ENCODE measurements at regions not wholly inside any gene's neighbourhood (a gene's known extent, or its start where the extent isn't known, plus 50 kb on each side); places are given as distances from the start of the nearest gene placed in this dataset.

DNA sequence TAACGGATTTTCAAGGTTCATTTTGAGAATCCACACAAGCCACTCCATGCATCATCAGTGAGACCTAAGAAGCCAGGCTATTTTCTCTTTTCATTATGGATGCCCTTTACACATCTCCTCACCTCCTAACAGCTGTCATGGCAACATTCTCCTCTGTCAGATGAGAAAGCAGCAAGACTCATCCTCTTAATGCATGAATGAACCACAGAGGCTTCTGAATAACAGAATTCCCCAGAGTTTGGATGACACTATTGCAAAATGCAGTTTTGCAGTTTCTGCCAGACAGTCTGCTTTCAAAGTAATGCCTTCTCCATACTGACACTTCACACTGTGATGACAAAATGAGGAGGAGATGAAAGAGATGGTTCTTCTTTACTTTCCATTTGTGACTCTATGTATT, 286.7 kb upstream of the GRIP1 start:
- TF ChIP-seq JUND (IDR thresholded peaks at IDR 0.05; ENCODE audit: borderline replicate concordance, low read depth, low read length) (no peak), JUND (tag; IDR thresholded peaks at IDR 0.05; ENCODE audit: borderline replicate concordance, low read depth, low read length) (no peak), RBM17 (IDR thresholded peaks at IDR 0.05; ENCODE audit: borderline replicate concordance, low read depth, low read length) (no peak), KLF13 (tag; IDR thresholded peaks at IDR 0.05; ENCODE audit: borderline replicate concordance, low read depth) (no peak), SP1 (CRISPR knock-in tag; IDR thresholded peaks at IDR 0.05) (no peak)
- TF ChIP-seq, protein P1, sequence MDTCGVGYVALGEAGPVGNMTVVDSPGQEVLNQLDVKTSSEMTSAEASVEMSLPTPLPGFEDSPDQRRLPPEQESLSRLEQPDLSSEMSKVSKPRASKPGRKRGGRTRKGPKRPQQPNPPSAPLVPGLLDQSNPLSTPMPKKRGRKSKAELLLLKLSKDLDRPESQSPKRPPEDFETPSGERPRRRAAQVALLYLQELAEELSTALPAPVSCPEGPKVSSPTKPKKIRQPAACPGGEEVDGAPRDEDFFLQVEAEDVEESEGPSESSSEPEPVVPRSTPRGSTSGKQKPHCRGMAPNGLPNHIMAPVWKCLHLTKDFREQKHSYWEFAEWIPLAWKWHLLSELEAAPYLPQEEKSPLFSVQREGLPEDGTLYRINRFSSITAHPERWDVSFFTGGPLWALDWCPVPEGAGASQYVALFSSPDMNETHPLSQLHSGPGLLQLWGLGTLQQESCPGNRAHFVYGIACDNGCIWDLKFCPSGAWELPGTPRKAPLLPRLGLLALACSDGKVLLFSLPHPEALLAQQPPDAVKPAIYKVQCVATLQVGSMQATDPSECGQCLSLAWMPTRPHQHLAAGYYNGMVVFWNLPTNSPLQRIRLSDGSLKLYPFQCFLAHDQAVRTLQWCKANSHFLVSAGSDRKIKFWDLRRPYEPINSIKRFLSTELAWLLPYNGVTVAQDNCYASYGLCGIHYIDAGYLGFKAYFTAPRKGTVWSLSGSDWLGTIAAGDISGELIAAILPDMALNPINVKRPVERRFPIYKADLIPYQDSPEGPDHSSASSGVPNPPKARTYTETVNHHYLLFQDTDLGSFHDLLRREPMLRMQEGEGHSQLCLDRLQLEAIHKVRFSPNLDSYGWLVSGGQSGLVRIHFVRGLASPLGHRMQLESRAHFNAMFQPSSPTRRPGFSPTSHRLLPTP (IDR thresholded peaks at IDR 0.05; ENCODE audit: borderline replicate concordance, extremely low read depth, insufficient read length), result no peak
- TF ChIP-seq, protein P2, sequence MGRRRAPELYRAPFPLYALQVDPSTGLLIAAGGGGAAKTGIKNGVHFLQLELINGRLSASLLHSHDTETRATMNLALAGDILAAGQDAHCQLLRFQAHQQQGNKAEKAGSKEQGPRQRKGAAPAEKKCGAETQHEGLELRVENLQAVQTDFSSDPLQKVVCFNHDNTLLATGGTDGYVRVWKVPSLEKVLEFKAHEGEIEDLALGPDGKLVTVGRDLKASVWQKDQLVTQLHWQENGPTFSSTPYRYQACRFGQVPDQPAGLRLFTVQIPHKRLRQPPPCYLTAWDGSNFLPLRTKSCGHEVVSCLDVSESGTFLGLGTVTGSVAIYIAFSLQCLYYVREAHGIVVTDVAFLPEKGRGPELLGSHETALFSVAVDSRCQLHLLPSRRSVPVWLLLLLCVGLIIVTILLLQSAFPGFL (CRISPR knock-in tag; IDR thresholded peaks at IDR 0.05), result no peak
- TF ChIP-seq, protein P3, sequence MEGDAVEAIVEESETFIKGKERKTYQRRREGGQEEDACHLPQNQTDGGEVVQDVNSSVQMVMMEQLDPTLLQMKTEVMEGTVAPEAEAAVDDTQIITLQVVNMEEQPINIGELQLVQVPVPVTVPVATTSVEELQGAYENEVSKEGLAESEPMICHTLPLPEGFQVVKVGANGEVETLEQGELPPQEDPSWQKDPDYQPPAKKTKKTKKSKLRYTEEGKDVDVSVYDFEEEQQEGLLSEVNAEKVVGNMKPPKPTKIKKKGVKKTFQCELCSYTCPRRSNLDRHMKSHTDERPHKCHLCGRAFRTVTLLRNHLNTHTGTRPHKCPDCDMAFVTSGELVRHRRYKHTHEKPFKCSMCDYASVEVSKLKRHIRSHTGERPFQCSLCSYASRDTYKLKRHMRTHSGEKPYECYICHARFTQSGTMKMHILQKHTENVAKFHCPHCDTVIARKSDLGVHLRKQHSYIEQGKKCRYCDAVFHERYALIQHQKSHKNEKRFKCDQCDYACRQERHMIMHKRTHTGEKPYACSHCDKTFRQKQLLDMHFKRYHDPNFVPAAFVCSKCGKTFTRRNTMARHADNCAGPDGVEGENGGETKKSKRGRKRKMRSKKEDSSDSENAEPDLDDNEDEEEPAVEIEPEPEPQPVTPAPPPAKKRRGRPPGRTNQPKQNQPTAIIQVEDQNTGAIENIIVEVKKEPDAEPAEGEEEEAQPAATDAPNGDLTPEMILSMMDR (IDR thresholded peaks at IDR 0.05 in 2 of 3, conservative IDR thresholded peaks at IDR 0.05 in 1 of 3; ENCODE audit: insufficient read depth in 2 of 3, low read depth in 1 of 3, low read length in 3 of 3), result no peak

Measured in K562 (cell line).